Astrocyte of the cerebellum (primary cell): ENCODE measurements at regions not wholly inside any gene's neighbourhood (a gene's known extent, or its start where the extent isn't known, plus 50 kb on each side); places are given as distances from the start of the nearest gene placed in this dataset.
A peak's percentile ranks its signal among the peaks of the same experiment; 100 is the strongest.

ENCODE experiments used
- DNase-seq: peaks from one replicate; pipeline ENCODE4 v3.0.0-alpha.2; 2011; ENCODE audit warnings: low read depth
- H3K4me3 ChIP-seq: 2 replicates; pipeline ENCODE4 v1.5.1; 2011; ENCODE audit warnings: mild to moderate bottlenecking, low read depth, low read length, moderate library complexity
- in situ Hi-C: cut with HindIII; loops from 2 replicates; pipeline ENCODE4 v1.10.0; 2017; ENCODE audit warnings: low sequenced_read_pairs
- TF ChIP-seq, protein P1 (sequence below): IDR thresholded peaks from 2 replicates; pipeline ENCODE4 v1.5.1; 2012; ENCODE audit warnings: low read length, low read depth, moderate library complexity, mild to moderate bottlenecking; ENCODE audit errors: missing control alignments

DNA sequence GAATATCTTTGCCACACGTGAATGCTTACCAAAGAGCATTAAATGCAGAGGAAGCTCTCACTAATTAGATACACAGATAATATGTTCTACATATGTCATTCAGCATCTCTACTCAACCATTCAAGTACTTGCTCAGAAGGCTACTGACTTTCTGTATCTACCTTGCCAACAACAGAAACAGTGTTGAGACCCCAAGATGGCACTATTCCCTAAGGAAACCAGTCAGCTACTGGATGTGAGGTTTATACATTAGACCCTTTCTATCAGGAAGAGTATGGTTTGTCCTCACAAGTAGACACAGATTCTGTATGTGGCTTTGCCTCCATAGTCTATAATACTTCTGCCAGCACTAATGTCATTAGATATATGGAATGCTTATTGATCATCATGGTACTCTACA, 443.9 kb upstream of the INTU start:
- in situ Hi-C loops, result no loop called here
- TF ChIP-seq, protein P1, sequence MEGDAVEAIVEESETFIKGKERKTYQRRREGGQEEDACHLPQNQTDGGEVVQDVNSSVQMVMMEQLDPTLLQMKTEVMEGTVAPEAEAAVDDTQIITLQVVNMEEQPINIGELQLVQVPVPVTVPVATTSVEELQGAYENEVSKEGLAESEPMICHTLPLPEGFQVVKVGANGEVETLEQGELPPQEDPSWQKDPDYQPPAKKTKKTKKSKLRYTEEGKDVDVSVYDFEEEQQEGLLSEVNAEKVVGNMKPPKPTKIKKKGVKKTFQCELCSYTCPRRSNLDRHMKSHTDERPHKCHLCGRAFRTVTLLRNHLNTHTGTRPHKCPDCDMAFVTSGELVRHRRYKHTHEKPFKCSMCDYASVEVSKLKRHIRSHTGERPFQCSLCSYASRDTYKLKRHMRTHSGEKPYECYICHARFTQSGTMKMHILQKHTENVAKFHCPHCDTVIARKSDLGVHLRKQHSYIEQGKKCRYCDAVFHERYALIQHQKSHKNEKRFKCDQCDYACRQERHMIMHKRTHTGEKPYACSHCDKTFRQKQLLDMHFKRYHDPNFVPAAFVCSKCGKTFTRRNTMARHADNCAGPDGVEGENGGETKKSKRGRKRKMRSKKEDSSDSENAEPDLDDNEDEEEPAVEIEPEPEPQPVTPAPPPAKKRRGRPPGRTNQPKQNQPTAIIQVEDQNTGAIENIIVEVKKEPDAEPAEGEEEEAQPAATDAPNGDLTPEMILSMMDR, result no peak
- no peak overlapping the region for H3K4me3 ChIP-seq
- DNase-seq, result peak; percentile 20

DNA sequence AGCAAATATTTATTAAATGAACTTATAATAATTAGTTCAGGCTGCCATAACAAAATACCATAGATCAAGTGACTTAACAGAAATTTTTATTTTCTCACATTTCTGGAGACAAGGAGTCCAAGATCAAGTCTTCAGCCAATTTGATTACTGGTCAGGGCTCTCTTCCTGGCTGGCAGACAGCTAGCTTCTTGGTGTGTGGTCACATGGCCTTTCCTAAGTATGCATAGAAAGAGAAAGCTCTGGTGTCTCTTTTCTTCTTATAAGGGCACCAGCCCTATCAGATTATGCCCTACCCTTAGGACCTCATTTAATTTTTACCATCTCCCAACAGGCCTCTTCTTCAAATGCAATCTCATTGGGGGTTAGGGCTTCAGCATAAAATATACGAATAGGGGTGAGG, 438.5 kb upstream of the INTU start:
- DNase-seq, result no peak
- TF ChIP-seq, protein P1, result no peak
- no peak overlapping the region for H3K4me3 ChIP-seq
- in situ Hi-C loops, result no loop called here

DNA sequence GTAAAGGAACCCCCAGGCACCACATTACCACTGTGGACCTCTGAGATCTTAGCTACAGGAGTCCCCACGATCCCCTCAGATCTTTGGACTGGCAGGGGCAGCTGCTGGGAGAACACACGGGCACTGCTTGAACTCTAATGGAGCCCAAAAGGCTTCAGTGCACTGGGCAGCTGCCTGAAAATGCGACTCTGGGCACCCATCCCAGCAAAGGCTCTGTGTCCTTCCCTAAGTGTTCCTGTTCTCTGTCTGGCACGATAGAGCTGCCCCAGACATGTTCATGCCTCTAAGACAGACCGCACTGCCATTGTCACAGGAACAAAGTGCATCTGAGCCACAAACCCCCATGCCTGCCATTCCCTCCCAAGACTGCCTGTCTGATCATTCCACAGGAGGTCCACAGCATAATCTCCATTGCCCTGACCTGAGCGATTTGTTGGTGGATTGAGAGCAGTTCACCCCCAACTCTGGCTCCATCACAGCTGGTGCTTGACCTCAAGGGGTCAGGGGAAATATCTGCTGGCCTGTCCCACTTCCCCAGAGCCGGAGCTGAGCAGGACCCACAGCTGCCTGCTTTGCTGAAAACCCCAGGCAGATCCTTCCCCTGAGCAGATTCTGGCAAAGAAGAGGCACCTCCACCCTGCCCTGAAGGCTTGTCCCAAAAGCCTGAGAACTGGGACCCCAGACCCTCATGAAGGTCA, 436.0 kb upstream of the INTU start:
- in situ Hi-C loops, result no loop called here
- TF ChIP-seq, protein P1, result no peak
- H3K4me3 ChIP-seq, result no peak overlapping the region
- no peak for DNase-seq

DNA sequence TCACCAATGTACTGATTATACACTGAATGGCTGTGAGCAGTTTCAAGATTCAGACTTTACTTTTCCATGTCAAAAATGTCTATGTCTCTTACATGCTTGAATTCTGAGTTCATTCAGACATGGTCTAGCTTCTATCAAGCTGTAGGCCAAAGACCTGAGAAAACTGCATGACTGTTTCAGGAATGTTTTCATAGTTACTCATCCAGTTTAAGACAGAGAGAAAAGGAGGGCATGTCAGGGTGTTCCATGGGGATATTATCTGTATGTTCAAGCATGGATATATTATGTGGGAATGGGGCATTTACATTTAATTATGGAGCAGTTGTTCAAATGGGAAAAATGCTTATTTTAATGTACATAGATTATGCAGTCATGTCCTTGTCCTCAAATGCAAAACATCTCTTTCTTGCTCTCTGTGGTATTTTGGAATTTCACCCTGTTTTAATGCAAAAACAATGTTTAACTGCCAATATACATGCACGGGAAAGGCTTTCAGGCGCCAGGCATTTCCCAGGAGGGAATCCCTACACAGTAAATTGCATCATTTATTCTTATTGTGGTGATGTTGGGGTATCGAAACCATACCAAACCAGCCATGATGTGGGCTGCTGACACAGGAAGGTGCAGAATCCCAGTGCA, 429.1 kb upstream of the INTU start:
- DNase-seq, result peak; percentile 20
- TF ChIP-seq, protein P1, result no peak
- in situ Hi-C loops, result no loop called here

DNA sequence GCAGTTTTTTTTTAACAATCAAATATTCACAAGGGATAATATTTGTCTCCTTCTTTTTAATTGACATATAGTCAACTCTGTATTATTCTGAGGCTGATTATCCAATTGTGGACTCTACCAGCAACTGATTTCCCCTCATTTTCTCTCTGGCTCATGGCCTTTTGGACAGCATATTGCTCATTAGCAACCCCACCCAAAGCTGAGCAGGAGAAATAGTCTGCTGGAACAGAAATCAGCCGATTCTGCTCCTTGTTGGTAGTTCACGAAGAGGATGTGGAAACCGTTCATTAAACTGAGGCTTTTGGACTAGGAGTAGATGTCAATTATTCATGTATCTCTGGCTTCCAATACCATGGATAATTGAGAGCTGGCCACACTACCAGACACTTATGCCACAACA, 428.4 kb upstream of the INTU start:
- TF ChIP-seq, protein P1, result no peak
- no peak for DNase-seq
- no peak overlapping the region for H3K4me3 ChIP-seq
- in situ Hi-C loops, result no loop called here

More for the DNA sequence above, 429.1 kb upstream of the INTU start:
- H3K4me3 ChIP-seq, result no peak overlapping the region

DNA sequence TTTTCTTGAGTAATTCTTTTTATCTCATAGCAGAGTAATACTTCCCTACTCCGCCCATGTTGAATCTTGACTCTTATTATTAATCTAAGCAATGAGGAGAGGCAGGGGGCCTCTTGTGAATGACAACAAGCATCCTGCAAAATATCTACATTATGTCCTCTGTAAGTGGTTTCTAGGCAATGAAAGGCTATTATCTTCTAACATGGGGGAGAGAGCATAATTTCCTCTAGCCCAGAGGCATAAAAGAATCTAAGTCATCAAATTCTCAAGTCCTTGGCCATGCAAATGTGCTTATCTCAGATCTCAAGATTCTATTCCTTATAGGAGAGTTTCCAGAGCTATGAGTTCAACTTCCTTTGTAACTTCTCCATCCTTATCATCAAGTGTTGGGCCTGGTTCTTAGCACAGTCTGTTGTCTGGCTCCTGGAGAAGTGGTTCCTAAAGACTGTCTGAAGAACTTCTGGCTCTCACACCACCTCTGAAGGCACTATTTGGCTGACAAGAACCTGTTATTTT, 423.1 kb upstream of the INTU start:
- no peak for DNase-seq
- in situ Hi-C loops, result no loop called here
- TF ChIP-seq, protein P1, result no peak
- H3K4me3 ChIP-seq, result no peak overlapping the region
